HEK293 (cell line): ENCODE measurements at regions not wholly inside any gene's neighbourhood (a gene's known extent, or its start where the extent isn't known, plus 50 kb on each side); places are given as distances from the start of the nearest gene placed in this dataset.

Source experiments
- CTCF ChIP-seq: fragments of 450-650 bp; formaldehyde crosslinking; IDR thresholded peaks from 2 replicates; pipeline ENCODE4 v1.5.1; 2016; ENCODE audit warnings: missing biosample characterization, missing genetic modification characterization
- ELK4 ChIP-seq: IDR thresholded peaks from 2 replicates; pipeline ENCODE4 v1.6.1; 2011; ENCODE audit warnings: mild to moderate bottlenecking, low read depth, low read length, borderline replicate concordance
- KLF10 ChIP-seq: fragments of 450-650 bp; IDR thresholded peaks from 2 replicates; pipeline ENCODE4 v1.5.1; 2018; ENCODE audit warnings: missing biosample characterization, mild to moderate bottlenecking, missing genetic modification characterization
- KLF16 ChIP-seq: fragments of 450-650 bp; formaldehyde crosslinking; IDR thresholded peaks from 2 replicates; pipeline ENCODE4 v1.5.1; 2017; ENCODE audit warnings: missing biosample characterization, missing genetic modification characterization
- KLF7 ChIP-seq: fragments of 450-650 bp; formaldehyde crosslinking; IDR thresholded peaks from 2 replicates; pipeline ENCODE4 v1.5.1; 2016; ENCODE audit warnings: missing biosample characterization, missing genetic modification characterization, borderline replicate concordance
- KLF9 ChIP-seq: fragments of 450-650 bp; formaldehyde crosslinking; IDR thresholded peaks from 2 replicates; pipeline ENCODE4 v1.5.1; 2016; ENCODE audit warnings: missing biosample characterization, missing genetic modification characterization, low read depth
- PRDM1 ChIP-seq: fragments of 450-650 bp; formaldehyde crosslinking; IDR thresholded peaks from 2 replicates; pipeline ENCODE4; 2016; ENCODE audit warnings: missing biosample characterization, missing genetic modification characterization
- SCRT1 ChIP-seq: fragments of 450-650 bp; formaldehyde crosslinking; IDR thresholded peaks from 2 replicates; pipeline ENCODE4 v1.5.1; 2016; ENCODE audit warnings: missing biosample characterization, missing genetic modification characterization, borderline replicate concordance
- ZNF140 ChIP-seq: fragments of 450-650 bp; formaldehyde crosslinking; IDR thresholded peaks from 2 replicates; pipeline ENCODE4 v1.5.1; 2016; ENCODE audit warnings: missing biosample characterization, missing genetic modification characterization
- ZNF174 ChIP-seq: fragments of 450-650 bp; formaldehyde crosslinking; IDR thresholded peaks from 2 replicates; pipeline ENCODE4 v1.5.0; 2017; ENCODE audit warnings: missing biosample characterization, mild to moderate bottlenecking, missing genetic modification characterization
- ZNF184 ChIP-seq: fragments of 450-650 bp; IDR thresholded peaks from 2 replicates; pipeline ENCODE4 v1.5.1; 2018; ENCODE audit warnings: missing biosample characterization, mild to moderate bottlenecking, missing genetic modification characterization
- ZNF274 ChIP-seq, 2 experiments: fragments of 200-500 bp in 1 of 2; fragments of 450-650 bp in 1 of 2; sonication (Bioruptor generic) in 1 of 2; formaldehyde crosslinking in 1 of 2; IDR thresholded peaks; 2 replicates each; pipeline versions ENCODE4 v1.5.1 to v1.6.1; 2014 to 2016; ENCODE audit warnings: borderline replicate concordance in 1 of 2, inconsistent platforms in 1 of 2, low read length in 1 of 2, missing biosample characterization in 1 of 2, missing genetic modification characterization in 1 of 2
- ZNF362 ChIP-seq: fragments of 450-650 bp; formaldehyde crosslinking; IDR thresholded peaks from 2 replicates; pipeline ENCODE4 v1.5.1; 2016; ENCODE audit warnings: missing biosample characterization, missing genetic modification characterization
- ZNF423 ChIP-seq: fragments of 450-650 bp; formaldehyde crosslinking; IDR thresholded peaks from 2 replicates; pipeline ENCODE4 v1.5.1; 2016; ENCODE audit warnings: missing biosample characterization, missing genetic modification characterization

GRCh38 chr2:210991107-210991506 lies 434.7 kb downstream of the CPS1 start:
- TF ChIP-seq ZNF274 (IDR thresholded peaks at IDR 0.05; ENCODE audit: low read length) = no peak
- no peak for TF ChIP-seq ZNF274 (tag by site-specific recombination; IDR thresholded peaks at IDR 0.05; ENCODE audit: borderline replicate concordance)
- no peak for TF ChIP-seq CTCF (tag by site-specific recombination)
- no peak for TF ChIP-seq ZNF423 (tag by site-specific recombination)
- no peak for TF ChIP-seq KLF7 (tag by site-specific recombination)
- no peak for TF ChIP-seq ZNF362 (tag by site-specific recombination)
- TF ChIP-seq ELK4 = no peak
- no peak for TF ChIP-seq ZNF140 (tag by site-specific recombination)
- no peak for TF ChIP-seq SCRT1 (tag by site-specific recombination)
- no peak for TF ChIP-seq ZNF174 (tag by site-specific recombination)
- TF ChIP-seq PRDM1 (tag by site-specific recombination) = no peak
- TF ChIP-seq KLF10 (tag by site-specific recombination) = no peak
- no peak for TF ChIP-seq KLF16 (tag by site-specific recombination)
- no peak for TF ChIP-seq ZNF184 (tag by site-specific recombination)
- no peak for TF ChIP-seq KLF9 (tag by site-specific recombination)
